ENCODE measurements at regions not wholly inside any gene's neighbourhood (a gene's known extent, or its start where the extent isn't known, plus 50 kb on each side); places are given as distances from the start of the nearest gene placed in this dataset.

DNA sequence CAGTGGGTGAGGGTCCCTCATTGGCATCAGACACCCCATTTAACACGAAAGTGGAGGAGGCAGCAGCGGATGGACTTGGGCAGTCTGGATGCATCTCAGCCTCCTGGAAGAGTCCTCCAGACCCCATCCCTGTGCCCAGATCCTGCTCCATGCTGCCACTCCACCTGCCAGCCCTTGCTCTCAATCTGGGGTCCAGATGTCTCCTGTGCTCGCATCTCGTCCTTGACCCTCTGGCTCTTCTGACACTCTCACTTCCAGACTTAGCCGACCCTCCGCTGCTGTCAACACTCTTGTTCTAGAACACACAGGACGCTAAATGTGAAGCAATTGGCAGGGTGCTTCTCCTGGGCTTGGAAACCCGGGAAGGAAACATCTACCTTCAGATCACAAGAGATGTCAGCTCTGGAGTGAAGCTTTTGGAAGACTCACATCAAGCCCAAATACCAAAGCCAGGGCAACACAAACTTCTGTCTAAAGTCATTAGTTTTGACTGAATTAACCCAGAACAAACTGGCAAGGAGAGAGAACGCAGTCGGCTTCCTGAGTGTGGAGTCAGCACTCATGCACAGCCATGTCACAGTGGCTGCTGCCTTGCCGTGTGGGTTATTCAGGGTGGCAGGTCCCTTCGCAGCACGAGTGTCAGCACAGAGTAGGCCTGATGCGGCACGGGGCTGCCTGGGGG lies 379.1 kb downstream of the TCERG1L start:
- no peak for TF ChIP-seq POLR2AphosphoS5 (IDR thresholded peaks at IDR 0.05; ENCODE audit: low read depth, low read length)
- TF ChIP-seq, protein P1, sequence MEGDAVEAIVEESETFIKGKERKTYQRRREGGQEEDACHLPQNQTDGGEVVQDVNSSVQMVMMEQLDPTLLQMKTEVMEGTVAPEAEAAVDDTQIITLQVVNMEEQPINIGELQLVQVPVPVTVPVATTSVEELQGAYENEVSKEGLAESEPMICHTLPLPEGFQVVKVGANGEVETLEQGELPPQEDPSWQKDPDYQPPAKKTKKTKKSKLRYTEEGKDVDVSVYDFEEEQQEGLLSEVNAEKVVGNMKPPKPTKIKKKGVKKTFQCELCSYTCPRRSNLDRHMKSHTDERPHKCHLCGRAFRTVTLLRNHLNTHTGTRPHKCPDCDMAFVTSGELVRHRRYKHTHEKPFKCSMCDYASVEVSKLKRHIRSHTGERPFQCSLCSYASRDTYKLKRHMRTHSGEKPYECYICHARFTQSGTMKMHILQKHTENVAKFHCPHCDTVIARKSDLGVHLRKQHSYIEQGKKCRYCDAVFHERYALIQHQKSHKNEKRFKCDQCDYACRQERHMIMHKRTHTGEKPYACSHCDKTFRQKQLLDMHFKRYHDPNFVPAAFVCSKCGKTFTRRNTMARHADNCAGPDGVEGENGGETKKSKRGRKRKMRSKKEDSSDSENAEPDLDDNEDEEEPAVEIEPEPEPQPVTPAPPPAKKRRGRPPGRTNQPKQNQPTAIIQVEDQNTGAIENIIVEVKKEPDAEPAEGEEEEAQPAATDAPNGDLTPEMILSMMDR (IDR thresholded peaks at IDR 0.05), result no peak
- no peak for TF ChIP-seq REST (IDR thresholded peaks at IDR 0.05; ENCODE audit: insufficient read depth in 1 of 2, low read depth in 2 of 2, low read length in 1 of 2)
- no peak for TF ChIP-seq SIN3A (IDR thresholded peaks at IDR 0.05; ENCODE audit: borderline replicate concordance, insufficient read depth, low read depth, low read length)
- no peak for TF ChIP-seq TCF7L2 (IDR thresholded peaks at IDR 0.05; ENCODE audit: low read depth, low read length)
